Pancreas (tissue), 10 donors: ENCODE measurements at regions not wholly inside any gene's neighbourhood (a gene's known extent, or its start where the extent isn't known, plus 50 kb on each side); places are given as distances from the start of the nearest gene placed in this dataset.

Experiments
- ATAC-seq, 4 donors: fragments of 200-7000 bp; cut with Tn5 transposase; one replicate each; pipeline versions ENCODE4 v1.8.0 to v1.9.1; 2020; ENCODE audit warnings: mild to moderate bottlenecking in 4 of 4, moderate library complexity in 4 of 4
- DNase-seq, 6 donors: peaks; one replicate each; pipeline ENCODE4 v3.0.0-alpha.2; 2020
- FAIRE-seq: peaks from 2 replicates; lab custom pipeline; 2012; peaks lifted over from hg19 to GRCh38; lab: Jason Lieb, UNC
- H3K27ac ChIP-seq, 4 donors: fragments of 200-600 bp; sonication (generic); 1 replicate in 3 of 4; 2 replicates in 1 of 4; pipeline versions ENCODE4 v1.5.0 to v1.8.0; 2020
- H3K27me3 ChIP-seq, 4 donors: fragments of 200-600 bp; one replicate each; pipeline ENCODE4 v1.8.0; 2021
- H3K36me3 ChIP-seq, 3 donors: fragments of 200-600 bp; sonication (generic) in 1 of 3; one replicate each; pipeline versions ENCODE4 v1.5.0 to v1.8.0; 2020 to 2021
- H3K4me1 ChIP-seq, 3 donors: fragments of 200-600 bp; one replicate each; pipeline ENCODE4 v1.8.0; 2021
- H3K4me3 ChIP-seq, 4 donors: fragments of 200-600 bp; sonication (generic) in 2 of 4; one replicate each; pipeline versions ENCODE4 v1.5.0 to v1.8.0; 2020 to 2021
- H3K9me3 ChIP-seq, 4 donors: fragments of 200-600 bp; one replicate each; pipeline ENCODE4 v1.8.0; 2021
- WGBS, 2 donors: extraction: QIAGEN DNeasy Blood & Tissue Kit; methylation state at CpG; one replicate each; pipeline ENCODE4 v1.1.7; 2013; 5-methylcytosine and 5-hydroxymethylcytosine counted together
- intact Hi-C, 3 donors: fragments of 100-400 bp; cut with DNase I; formaldehyde crosslinking; loops; one replicate each; pipeline versions ENCODE4 v1.11.1 to v1.14.2; 2022
- TF ChIP-seq, protein P1 (sequence below), 4 donors: fragments of 200-600 bp; sonication (generic) in 3 of 4; IDR thresholded peaks; one replicate each; pipeline versions ENCODE4 v1.5.0 to v1.8.0; 2021; ENCODE audit warnings: antibody characterized with exemption in 4 of 4
- donor health status: healthy with polysubstance abuse.
- donor health status: DM: no; HTN: no; CAD: no; lungs with moderate emphysema.
- donor health status: DM: no; HTN: no; CAD: no.
- donor health status: control.
- donor health status: control.
- donor health status: Bipolar disorder and iron deficiency.
- donor health status: DM: yes; HTN: yes; CAD: no.
- donor health status: DM: no; HTN: no; CAD: no.
- donor health status: DM: no; HTN: no; CAD: no.
- donor health status: DM: yes; HTN: yes; CAD: no.

DNA sequence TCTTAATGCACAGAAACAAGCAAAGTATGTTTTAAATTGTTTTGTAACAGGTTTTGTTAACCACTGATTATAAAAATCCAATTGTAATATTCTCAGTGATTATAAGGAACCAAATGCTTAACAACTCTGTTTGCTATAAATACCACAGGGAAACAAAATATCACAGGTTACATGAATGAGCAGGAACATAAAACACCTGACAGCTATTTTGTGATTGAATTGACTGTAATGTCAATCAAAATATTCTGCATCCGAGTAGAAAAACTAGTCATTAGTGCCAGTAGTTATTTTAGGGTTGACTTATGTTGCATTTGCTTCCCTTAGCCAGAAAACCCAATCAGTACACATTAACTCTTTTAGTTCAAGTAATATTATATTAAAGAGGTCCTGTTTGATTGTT lies 1707.8 kb upstream of the ACO1 start:
- Histone ChIP-seq H3K27ac (no peak overlapping the region), H3K4me1 (no peaks in the 10 kb centered on the region), H3K4me3 (no peak overlapping the region), H3K36me3 (no peaks in the 10 kb centered on the region), H3K27me3 (no peaks in the 10 kb centered on the region), H3K9me3 (no peaks in the 10 kb centered on the region)
- WGBS, 2 donors, result 15 to 16% methylated on average over 1 of the region's 1 CpG
- intact Hi-C loops, result no loop called here
- TF ChIP-seq, protein P1, sequence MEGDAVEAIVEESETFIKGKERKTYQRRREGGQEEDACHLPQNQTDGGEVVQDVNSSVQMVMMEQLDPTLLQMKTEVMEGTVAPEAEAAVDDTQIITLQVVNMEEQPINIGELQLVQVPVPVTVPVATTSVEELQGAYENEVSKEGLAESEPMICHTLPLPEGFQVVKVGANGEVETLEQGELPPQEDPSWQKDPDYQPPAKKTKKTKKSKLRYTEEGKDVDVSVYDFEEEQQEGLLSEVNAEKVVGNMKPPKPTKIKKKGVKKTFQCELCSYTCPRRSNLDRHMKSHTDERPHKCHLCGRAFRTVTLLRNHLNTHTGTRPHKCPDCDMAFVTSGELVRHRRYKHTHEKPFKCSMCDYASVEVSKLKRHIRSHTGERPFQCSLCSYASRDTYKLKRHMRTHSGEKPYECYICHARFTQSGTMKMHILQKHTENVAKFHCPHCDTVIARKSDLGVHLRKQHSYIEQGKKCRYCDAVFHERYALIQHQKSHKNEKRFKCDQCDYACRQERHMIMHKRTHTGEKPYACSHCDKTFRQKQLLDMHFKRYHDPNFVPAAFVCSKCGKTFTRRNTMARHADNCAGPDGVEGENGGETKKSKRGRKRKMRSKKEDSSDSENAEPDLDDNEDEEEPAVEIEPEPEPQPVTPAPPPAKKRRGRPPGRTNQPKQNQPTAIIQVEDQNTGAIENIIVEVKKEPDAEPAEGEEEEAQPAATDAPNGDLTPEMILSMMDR (IDR thresholded peaks at IDR 0.05), result no peak
- no peak for DNase-seq
- ATAC-seq, result no peak
- no peak for FAIRE-seq

DNA sequence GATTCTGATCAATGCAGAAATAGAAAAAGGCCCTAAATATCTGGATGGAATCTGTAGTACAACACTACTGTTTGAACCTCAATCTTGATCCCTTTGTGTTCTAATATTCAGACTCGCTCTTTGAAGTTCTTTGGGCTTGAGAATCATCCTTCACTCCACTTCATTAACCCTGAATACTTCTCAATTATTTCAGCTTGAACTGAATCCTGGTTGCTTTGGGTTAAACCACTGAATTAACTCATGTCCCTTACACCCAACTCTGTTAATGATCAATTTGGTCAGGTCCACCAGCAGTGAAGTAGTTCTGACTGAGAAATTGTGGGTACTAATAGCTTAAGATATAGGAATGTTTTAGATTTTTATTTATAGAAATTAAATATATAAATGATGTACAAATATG lies 1707.2 kb upstream of the ACO1 start:
- ATAC-seq (no peak), DNase-seq (no peak), FAIRE-seq (no peak)
- Histone ChIP-seq H3K4me1 (no peaks in the 10 kb centered on the region), H3K36me3 (no peaks in the 10 kb centered on the region), H3K27me3 (no peaks in the 10 kb centered on the region), H3K9me3 (no peaks in the 10 kb centered on the region), H3K4me3 (no peak overlapping the region), H3K27ac (no peak overlapping the region)
- WGBS, 2 donors, result 32 to 38% methylated on average over 1 of the region's 1 CpG
- intact Hi-C loops, result no loop called here
- TF ChIP-seq, protein P1 (IDR thresholded peaks at IDR 0.05), result no peak

DNA sequence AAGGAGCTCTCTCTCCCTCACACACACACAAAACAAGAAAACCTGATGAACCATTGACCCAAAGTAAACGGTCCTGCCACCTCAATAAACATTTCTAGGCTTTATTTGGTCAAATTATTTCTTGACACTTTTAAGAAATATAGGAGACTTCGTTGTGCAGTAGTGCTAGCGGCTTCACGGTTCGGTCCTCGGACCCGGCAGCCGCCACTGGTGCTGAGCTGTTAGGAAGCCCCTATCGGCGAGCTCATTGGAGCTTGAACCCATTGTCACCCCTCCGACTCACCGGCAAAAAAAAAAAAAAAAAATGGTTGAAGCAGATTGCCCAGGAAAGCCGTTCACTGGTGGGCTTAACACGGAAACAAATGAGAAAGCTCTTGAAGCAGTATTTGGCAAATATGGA lies 1695.6 kb upstream of the ACO1 start:
- 78 to 88% methylated on average over 14 of the region's 14 CpGs for WGBS, 2 donors
- Histone ChIP-seq H3K27ac (no peak overlapping the region), H3K4me1 (no peaks in the 10 kb centered on the region), H3K9me3 (no peaks in the 10 kb centered on the region), H3K4me3 (no peak overlapping the region), H3K36me3 (no peaks in the 10 kb centered on the region), H3K27me3 (no peaks in the 10 kb centered on the region)
- intact Hi-C loops, result no loop called here
- ATAC-seq (no peak), DNase-seq (peak in 1 of 6 donors; percentile 12), FAIRE-seq (no peak)
- TF ChIP-seq, protein P1 (IDR thresholded peaks at IDR 0.05), result no peak

DNA sequence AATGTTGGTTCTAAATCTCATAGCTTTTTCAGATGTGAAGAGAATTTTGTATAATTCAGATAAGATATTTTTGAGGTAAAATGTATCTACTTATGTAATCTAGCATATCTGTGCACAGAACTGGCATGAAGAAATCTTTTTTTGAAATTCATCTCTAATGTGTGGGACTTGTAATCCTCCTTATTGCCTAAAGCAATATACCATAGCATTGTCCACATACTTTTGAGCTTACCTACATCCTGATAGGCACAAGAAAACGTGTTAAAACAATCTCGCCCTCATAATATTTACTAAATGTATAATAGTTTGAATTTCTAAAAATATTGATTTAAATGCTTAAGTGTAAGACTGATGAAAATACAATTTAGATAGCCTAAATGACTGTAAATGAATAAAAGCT lies 1686.5 kb upstream of the ACO1 start:
- Histone ChIP-seq H3K4me3 (no peak overlapping the region), H3K27me3 (no peaks in the 10 kb centered on the region), H3K27ac (no peak overlapping the region), H3K9me3 (no peaks in the 10 kb centered on the region), H3K36me3 (no peaks in the 10 kb centered on the region), H3K4me1 (no peaks in the 10 kb centered on the region)
- TF ChIP-seq, protein P1 (IDR thresholded peaks at IDR 0.05), result no peak
- intact Hi-C loops, result no loop called here
- no peak for DNase-seq
- FAIRE-seq, result no peak
- WGBS, 2 donors, result 32 to 46% methylated on average over 2 of the region's 2 CpGs
- ATAC-seq, result no peak

DNA sequence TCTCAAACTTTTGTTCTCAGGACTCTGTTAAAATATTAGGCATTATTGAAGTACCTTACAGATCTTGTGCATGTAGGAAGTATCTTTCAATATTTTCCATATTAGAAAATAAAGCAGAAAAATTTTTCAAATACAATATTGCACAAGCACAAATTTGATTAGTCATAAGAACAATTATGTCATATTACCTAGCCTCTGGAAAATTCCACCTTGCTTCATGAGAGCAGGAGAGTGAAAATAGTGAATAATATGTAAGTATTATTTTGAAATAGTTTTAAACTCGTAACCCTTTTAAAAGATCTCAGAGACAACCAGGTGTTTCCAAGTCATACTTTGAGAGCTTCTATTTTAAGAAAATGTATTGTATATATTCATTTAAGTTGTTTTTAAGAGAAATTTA lies 1672.9 kb upstream of the ACO1 start:
- WGBS, 2 donors, result 72 to 82% methylated on average over 1 of the region's 1 CpG
- H3K36me3 ChIP-seq, result no peaks in the 10 kb centered on the region
- H3K9me3 ChIP-seq, result no peaks in the 10 kb centered on the region
- H3K4me1 ChIP-seq, result no peaks in the 10 kb centered on the region
- DNase-seq (no peak), ATAC-seq (no peak), FAIRE-seq (no peak)
- TF ChIP-seq, protein P1 (IDR thresholded peaks at IDR 0.05), result no peak
- no peak overlapping the region for H3K4me3 ChIP-seq
- no peaks in the 10 kb centered on the region for H3K27me3 ChIP-seq
- H3K27ac ChIP-seq, result no peak overlapping the region
- intact Hi-C loops, result no loop called here
